ENCODE measurements at regions not wholly inside any gene's neighbourhood (a gene's known extent, or its start where the extent isn't known, plus 50 kb on each side); places are given as distances from the start of the nearest gene placed in this dataset.
"Not testable (repeated sequence)": the region's sequence is repeated elsewhere in the genome, so short reads cannot be mapped to it uniquely, and the experiment has no call there.

DNA sequence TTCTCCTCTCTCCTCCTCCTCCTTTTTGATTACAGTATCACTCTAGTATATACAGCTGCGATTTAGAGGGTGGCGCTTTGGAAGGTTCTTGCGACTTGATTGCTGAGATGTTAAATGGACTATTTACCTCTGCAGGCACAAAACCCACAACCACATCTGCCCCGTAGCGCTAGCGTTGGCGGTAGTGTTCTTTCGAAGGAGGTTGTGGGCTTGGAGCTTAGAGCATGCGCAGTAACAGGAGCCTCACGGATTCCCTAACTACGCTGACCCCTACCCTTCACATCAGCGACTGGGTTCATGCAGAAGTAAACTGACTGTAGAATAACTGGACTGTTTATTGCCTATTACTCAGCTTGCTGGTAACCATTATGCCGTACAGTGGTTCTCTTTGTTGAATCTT is 58.0 kb downstream of the CGGBP1 start:
- no peak for DNase-seq

DNA sequence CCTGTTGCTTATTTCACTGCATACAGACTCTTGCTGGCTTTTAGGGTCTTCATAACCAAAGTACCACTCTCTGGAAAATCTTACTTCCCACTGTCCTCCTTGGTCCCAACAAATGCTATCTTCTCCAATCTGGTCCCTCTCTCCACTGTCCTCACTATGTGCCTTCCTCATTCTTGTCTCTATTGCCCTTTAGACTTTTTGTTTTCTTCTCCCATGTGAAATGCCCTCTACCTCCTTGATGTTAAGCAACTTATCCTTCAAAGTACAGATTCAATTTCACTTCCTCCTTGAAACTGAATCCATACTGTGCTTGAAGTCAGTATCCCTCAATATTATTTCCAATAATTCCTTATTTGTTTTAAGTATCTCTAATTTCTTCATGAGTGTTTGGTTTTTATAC is 60.8 kb downstream of the CGGBP1 start:
- DNase-seq: no peak

DNA sequence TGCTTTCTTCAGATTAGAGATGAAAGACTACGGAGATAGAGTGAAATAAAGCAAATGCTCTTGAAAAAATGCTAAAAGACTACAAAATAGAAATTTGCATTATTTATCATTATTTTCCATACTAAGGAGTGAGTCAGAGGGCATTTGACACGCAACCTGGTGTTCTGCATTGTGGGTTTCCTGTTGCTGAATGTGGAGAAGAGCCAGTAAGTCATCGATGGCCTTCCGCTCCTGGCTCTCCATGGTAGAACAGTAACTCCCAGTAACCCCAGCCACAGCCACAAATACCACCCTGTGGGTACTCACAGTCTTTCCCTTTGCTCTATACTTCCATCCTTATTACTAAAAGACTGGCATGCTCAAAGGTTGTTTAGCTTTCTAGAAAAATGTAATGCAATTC is 61.5 kb downstream of the CGGBP1 start:
- DNase-seq: no peak

DNA sequence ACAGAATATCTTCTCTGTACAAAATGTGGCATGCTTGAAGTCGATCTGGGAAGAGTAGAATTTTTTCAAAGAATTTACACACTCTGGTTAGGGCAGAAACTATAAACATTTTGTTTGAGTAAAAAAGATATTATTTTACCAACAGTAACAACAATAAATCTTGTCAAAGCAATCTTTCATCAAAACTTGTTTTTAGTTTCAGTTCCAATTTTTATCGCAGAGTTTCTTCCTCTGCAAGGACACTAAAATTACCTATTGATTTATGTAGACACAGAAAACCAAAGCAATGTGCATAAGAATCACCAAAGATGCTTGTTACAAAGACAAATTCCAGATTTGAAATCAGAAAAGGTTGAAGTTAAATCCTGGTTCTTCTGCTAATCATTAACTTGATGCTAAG is 61.9 kb downstream of the CGGBP1 start:
- DNase-seq: no peak

DNA sequence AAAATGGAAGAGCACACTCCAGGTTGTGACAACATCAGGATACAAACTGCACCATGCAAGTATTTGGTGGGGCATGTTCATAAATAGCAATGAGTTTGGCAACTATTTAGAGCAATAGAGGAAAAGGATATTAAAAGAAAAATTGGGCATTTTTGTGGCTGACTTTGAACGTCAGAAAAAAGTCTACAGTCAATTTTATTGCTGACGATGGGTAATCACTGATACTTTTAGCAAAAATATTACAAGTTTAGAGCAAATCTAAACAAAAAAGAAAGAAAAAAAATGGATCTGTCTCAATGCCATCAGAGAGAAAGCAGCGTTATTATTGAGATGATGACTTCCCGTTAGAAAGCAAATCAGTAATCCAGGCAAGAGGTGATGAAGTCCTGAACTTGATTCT is 65.2 kb downstream of the CGGBP1 start:
- no peak for DNase-seq

DNA sequence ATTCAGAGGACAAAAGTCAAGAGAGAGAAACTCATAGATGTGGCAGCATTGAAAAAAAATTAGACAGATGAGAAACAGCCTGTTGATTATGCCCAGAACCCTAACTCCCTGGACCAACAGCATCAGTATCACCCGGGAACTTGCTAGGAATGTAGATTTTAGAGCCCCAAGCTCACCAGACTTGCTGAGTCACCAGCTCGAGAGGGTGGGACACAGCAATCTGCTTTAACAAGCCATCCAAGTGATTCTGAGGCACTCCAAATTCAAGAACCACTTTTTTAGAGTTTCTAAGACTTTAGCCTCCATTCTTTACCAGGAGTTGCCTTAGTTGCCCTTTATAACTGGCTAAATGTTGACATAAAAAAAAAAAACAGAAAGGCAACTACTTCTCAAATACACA is 70.9 kb downstream of the CGGBP1 start:
- DNase-seq: no peak

DNA sequence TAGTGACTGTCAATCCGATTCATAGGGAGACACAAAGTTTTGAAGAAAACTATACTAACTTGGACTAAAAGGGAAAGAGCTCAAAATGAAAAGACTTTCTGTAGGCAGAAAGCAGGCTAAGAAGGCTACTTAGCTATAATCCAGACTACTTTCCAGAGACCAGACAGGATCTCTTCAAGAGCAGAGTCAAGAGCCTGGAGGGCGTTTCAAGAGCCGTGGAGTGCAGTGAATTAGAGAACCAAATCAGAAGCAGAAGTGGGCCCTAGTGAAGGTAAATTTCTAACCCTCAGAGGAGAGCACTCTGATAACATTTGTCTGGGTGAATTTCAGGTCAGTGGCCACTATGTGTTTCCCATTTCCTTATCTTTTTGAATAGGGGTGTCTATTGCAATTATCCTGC is 76.4 kb downstream of the CGGBP1 start:
- DNase-seq: no peak

DNA sequence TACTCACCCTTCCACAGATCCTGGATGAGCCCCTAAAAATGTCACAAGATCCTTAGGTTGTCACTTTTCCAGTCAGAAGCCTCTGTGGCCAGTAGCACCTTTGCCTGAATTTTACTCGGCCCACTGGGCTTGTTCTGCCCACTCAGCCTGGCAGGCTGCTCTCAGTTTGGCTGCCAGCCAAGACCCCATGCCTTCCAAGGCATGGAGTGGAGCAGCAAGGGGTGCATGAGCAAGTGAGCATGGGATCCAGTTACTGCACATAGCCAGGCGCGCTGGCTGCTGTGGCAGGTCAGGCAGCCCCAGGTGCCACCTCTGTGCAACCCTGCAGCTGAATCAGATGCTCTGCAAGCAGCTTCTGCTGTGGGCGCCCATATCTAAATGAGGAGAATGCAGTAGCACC is 79.3 kb downstream of the CGGBP1 start:
- no peak for DNase-seq

DNA sequence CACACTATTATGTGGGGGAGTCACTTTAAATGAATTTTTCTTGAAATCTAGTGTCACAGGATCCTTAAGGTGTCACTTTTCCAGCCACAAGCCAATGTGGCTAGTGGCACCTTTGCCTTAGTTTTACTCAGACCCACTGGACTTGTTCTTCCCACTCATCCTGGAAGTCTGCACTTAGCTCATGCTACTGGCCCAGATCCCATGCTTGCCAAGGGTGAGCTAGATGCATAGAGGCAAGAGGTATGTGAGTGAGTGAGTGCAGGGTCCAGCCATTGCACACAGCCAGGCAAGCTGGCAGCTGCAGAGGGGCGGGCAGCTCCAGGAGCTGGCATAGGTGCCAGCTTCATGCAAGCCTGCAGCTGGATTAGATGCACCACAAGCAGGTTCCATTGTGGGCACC is 81.0 kb downstream of the CGGBP1 start:
- DNase-seq: no peak

DNA sequence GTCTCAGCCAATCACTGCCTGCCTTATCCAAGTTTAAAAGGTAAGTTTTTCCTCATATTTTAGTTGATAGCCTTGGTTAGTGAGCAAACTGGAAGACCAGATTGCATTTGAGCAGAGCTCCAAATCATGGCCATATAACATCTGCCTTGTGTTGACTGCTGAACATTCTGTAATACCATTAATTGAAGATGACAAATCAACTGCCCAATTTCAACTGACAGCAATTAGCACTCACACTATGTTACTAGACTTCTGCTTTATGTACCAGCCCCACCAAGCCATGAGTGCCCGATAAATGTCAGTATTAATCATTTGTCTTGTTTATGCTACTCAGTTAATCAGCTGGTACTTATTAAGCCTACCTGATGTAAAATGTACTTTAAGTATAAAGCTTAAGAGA is 83.1 kb downstream of the CGGBP1 start:
- DNase-seq: no peak

DNA sequence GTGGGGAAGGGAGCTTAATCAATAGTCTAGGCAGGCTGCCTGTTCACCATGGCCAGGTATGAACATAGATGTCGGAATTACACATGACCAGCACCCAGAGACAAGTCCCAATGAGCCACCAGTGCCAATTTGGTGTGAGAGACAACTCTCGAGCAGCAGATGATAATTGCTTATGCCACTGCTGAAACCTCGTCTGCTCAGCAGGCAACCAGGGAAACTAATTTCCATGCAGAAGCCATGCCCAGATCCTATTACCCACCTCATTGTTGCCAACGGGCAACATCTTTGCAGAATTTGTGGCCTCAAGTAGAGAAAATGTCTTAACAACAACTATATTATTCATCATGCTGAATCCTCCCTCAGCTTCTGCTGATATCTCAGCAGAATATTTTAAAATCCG is 84.9 kb downstream of the CGGBP1 start:
- DNase-seq: no peak

DNA sequence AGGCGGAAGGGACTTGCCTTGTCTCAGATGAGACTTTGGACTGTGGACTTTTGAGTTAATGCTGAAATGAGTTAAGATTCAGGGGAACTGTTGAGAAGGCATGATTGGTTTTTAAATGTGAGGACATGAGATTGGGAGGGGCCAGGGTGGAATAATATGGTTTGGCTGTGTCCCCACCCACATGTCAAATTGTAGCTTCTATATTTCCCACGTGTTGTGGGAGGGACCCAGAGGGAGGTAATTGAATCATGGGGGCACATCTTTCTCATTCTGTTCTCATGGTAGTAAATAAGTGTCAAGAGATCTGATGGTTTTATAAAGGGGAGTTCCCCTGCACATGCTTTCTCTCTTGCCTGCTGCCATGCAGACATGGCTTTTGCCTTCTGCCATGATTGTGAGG is 89.2 kb downstream of the CGGBP1 start:
- DNase-seq: no peak

DNA sequence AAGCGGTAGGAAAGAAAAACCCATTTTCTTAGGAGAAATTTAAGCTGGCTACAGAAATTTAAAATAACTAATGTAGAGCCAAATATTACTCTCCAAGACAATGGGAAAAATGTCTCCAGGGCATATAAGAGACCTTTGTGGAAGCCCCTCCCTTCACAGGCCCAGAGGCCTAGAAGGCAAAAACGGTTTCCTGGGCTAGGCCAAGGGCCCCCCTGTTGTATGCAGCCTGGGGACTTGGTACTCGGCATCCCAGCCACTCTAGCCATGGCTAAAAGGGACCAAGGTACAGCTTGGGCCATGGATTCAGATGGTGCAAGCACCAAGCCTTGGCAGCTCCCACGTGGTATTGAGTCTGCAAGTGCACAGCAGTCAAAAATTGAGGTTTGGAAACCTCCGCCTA is 90.1 kb downstream of the CGGBP1 start:
- no peak for DNase-seq

DNA sequence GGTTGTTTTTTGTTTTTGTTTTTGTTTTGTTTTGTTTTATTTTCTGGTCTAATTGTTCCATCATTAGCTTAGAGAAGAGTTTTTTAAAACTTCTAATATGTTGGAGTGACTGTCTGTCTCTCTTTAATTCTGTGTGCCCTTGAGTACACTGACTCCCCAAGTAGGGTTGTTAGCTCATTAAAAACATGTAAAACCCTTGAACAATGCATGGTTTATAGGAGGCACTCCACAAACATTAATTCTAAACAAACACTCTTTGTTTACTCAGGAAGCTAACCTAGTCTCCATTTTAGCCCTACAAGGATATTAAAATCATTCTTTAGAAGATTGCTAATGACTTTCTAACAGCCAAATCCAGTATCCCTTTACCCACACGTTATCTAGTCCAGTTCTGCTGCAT is 100.5 kb downstream of the CGGBP1 start:
- DNase-seq: no peak

DNA sequence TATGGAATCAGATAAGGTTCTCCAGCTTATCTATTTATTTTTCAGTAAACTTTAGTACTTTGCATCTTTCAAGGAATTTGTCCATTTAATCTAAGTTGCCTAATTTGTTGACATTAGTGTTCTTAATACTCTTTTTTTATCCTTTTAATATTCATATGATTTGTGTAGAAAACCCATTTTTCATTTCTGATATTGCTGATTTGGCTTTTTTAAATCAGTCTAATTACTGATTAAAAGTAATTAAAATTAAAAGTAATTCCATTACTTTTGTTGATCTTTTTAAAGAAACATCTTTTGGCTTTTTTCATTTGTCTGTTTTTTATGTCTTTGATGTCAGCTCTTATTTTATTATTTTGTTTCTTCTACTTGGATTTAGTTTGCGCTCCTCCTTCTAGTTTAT is 101.2 kb downstream of the CGGBP1 start:
- DNase-seq: no peak

DNA sequence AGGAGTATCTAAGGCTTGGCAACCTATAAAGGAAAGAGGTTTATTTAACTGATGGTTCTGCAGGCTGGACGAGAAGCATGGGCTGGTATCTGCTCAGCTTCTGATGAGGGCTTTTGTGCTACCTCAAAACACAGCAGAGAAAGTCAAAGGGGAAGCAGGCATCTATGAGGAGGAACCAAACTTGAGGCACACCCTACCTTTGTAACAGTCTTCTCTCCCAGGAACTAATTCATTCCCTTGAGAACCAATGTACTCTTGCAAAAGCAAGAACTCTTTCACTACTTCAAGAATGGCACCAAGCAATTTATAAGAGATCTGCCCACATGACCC is 109.0 kb downstream of the CGGBP1 start:
- DNase-seq: no peak

DNA sequence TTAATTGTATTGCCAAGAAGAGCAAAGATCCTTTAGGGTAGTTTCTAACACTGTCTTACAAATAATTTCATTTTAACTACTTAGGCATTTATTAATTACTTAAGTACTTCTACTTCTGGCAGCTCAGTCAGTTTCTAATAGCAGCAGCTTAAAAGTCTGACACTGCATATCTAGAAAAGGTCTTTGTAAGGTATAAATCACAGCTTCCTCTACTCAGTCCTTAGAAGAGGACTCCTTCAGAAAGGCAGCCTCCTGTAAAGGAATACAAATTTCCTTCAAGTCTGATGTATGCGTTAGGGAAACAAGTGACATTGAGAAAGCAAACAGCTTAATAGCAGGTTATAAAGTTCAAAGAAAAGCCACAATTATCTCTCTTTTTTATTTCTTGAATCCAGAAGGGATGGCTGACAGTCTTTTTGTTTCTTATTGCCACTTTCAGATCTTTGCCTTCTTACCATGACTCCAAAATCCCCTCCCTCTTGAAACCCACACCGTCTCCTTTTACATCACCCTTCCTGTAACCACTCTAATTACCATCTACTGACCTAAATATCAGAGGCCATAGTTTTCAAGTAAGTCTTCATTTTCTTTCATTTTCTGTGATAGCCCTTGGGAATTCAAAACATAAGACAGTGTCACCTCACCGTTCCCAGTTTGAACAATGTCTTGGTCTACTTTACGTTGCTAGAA is 109.5 kb downstream of the CGGBP1 start:
- no peak for DNase-seq

DNA sequence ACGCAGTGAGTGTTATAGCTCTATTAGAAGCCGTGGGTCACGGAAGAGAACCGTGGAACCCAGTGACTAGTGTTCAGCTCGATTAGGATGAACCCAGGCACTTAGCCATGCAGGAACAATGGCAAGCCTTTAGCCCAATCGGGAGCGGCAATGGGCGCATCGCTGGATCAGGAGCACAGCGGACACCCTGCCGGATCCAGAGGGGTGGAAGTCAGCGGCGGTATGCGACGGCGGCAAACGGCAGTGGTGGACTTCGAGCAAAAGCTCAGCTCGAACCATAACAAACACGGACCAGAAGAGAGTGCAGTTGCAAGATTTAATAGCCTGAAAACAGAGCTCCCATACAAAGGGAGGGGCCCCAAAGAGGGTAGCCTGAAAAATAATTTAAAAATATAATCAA is 112.8 kb downstream of the CGGBP1 start:
- not testable (repeated sequence) for DNase-seq

DNA sequence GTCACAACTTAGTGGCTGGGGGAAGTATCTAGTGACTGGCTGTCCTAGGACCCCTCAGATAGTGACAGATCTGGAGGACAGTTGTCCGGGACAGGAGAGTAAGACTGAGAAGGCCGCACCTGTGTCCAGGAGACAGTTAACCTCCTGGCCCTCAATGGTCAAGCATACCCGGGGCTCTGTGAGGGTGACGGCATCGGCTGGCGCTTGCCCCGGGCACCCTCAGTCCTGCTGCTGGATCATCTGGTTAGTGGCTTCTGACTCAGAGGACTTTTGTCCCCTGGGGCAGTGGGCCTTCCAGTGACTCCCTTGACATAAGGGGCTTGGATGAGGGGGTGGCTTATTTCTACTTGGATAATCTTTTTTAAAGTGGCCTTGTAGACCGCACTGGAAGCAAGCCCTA is 116.5 kb downstream of the CGGBP1 start:
- DNase-seq: not testable (repeated sequence)

DNA sequence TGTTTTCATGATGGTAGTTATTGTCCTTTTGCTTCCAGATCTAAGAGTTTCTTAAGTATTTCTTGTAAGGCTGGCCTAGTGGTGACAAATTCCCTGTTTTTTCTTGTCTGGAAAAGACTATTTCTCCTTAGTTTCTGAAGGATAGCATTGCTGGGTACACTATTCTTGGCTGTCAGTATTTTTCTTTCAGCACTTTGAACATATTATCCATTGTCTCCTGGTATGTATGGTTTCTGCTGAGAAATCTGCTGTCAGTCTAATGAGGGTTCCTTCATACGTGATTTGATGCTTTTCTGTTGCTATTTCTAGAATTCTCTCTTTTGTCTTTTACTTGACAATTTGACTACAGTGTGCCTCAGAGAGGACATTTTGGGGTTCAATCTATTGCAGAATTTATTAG is 134.3 kb downstream of the CGGBP1 start:
- DNase-seq: no peak

DNA sequence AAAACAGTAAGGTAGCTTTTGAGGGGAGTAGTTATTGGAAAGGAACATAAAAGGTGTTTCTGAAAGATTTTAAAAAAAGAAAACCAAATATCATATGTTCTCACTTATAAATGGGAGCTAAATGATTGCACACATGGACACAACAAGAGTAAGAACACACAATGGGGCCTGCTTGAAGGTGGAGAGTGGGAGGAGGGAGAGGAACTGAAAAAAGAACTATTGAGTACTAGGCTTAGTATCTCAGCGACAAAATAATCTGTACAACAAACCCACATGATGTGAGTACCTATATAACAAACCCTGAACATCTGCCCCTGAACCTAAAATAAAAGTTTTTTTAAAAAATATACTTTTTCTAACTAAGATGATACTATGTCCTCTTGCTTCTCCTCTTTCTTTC is 138.3 kb downstream of the CGGBP1 start:
- no peak for DNase-seq

DNA sequence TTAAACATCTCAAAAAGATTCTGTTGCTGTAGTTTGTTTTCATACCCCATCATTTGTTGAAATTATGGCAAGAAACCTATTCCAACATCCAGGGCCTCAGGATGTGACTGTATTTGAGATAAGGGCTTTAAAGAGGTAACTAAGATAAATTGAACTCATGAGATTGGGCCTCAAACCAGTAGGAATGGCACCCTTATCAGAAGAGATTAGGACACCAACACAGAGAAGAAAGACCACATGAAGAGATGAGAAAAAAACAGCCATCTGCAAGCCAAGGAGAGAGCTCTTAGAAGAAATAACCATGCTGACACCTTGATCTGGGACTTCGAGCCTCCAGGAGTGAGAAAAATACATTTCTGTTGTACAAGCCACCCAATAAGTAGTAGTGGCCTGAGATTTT is 157.7 kb downstream of the CGGBP1 start:
- DNase-seq: no peak

DNA sequence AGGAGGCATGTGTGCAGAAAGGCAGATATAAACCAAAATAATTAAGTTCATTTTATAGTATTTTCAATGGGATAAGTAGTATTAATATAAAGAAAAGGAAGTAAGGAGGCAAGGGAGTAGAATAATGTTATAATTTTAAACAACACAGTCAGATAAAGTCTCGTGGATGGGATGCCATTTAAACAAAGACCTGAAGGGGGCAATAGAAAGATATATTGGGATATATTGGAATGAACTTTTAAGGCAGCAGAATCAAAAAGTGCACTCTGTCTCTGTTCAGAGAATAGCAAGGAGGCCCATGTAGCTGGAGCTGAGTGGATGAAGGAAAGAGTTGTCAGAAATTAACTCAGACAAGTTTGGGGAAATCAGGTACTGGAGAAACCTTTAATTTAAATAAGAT is 158.7 kb downstream of the CGGBP1 start:
- no peak for DNase-seq

DNA sequence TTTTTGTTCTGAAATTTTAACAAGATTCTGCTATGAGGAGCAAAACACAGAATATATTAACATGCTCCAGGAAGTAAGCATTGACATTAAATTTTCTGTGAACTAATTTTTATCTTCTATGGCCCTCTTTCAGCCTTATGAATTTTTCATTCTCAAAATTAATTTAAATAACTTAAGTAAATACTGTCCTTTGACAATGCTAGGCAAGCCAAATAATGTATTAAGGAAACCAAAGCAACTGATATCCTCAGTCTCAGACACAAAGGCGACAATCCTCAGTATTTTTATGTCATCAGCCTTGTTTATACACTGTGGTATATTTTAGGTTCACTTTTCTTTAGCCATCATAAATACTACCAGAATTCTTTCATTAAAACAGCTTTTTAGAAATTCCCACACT is 159.8 kb downstream of the CGGBP1 start:
- DNase-seq: no peak

DNA sequence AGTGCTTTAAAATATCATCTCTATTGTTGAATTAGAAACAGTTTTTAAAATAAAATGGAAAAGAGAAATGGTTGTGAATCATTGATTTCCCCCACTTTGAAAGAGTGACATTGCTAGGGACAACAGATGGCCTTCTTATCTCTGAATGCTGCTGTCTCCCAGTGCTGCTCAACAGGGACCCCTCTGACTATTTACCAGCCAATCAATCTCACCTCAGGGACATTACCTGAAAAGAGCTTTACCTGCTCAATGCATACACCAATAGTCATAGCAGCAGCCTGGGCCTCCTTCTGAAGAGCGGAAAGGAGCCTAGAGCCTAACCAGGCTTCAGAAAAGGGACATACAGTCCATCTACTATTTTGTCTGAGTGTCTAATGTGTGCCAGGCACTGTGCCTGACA is 162.8 kb downstream of the CGGBP1 start:
- no peak for DNase-seq

DNA sequence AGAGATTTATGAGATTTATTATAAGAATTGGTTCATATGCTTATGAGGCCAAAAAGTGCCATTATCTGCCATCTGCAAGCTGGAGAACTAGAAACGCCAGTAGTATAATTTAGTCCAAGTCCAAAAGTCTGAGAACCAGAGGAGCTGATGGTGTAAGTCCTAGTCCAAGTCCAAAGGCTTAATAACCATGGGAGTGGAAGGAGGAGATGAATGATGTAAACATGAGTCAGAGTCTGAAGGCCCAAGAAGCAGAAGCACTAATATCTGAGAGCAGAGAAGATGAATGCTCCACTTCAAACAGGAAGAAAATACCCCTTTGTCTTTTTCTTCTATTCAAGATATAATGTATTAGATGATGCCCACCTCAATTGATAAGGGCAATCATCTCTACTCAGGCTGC is 185.7 kb downstream of the CGGBP1 start:
- DNase-seq: no peak

All from right hindlimb (tissue), 1 donor.